Gastrocnemius medialis (tissue), 4 donors: ENCODE measurements at regions not wholly inside any gene's neighbourhood (a gene's known extent, or its start where the extent isn't known, plus 50 kb on each side); places are given as distances from the start of the nearest gene placed in this dataset.

Experiments used
- CTCF ChIP-seq, 5 experiments: fragments of 450-650 bp in 3 of 5; fragments of 200-600 bp in 2 of 5; sonication (generic) in 2 of 5; IDR thresholded peaks in 4 of 5; conservative IDR thresholded peaks in 1 of 5; 1 replicate in 4 of 5; 2 replicates in 1 of 5; pipeline ENCODE4 v1.5.1; 2016 to 2019; ENCODE audit warnings: antibody characterized with exemption in 5 of 5, mild to moderate bottlenecking in 3 of 5, moderate library complexity in 3 of 5
- POLR2A ChIP-seq, 2 donors: fragments of 450-650 bp; IDR thresholded peaks; one replicate each; pipeline ENCODE4 v1.6.1; 2017; ENCODE audit warnings: antibody characterized with exemption in 2 of 2, mild to moderate bottlenecking in 2 of 2, moderate library complexity in 2 of 2

GRCh38 chr12:111219440-111219839 is 149.5 kb downstream of the PHETA1 start:
- TF ChIP-seq POLR2A (IDR thresholded peaks at IDR 0.05), result no peak
- TF ChIP-seq CTCF (IDR thresholded peaks at IDR 0.05 in 4 of 5, conservative IDR thresholded peaks at IDR 0.05 in 1 of 5), result no peak
